WTC11 (cell line): ENCODE measurements at regions not wholly inside any gene's neighbourhood (a gene's known extent, or its start where the extent isn't known, plus 50 kb on each side); places are given as distances from the start of the nearest gene placed in this dataset.

Source experiments
- NR3C1 ChIP-seq: sonication (generic); formaldehyde crosslinking; conservative IDR thresholded peaks from 2 replicates; pipeline ENCODE4 v1.8.1; 2023; ENCODE audit warnings: low read depth, mild to moderate bottlenecking, missing genetic modification reagents
- OVOL2 ChIP-seq: fragments of 250-450 bp; sonication (Bioruptor Pico); IDR thresholded peaks from 2 replicates; pipeline ENCODE4 v1.9.0; 2021; ENCODE audit warnings: mild to moderate bottlenecking, borderline replicate concordance
- TEAD1 ChIP-seq: sonication (generic); formaldehyde crosslinking; IDR thresholded peaks from 2 replicates; pipeline ENCODE4 v1.8.0; 2022; ENCODE audit warnings: mild to moderate bottlenecking, missing genetic modification reagents
- TF ChIP-seq, protein P1 (sequence below): sonication (generic); formaldehyde crosslinking; IDR thresholded peaks from 2 replicates; pipeline ENCODE4 v1.8.1; 2023; ENCODE audit warnings: mild to moderate bottlenecking, missing genetic modification reagents, moderate library complexity
- TF ChIP-seq, protein P2 (sequence below): fragments of 200-600 bp; IDR thresholded peaks from 2 replicates; pipeline ENCODE4 v1.8.0; 2022; ENCODE audit warnings: antibody characterized with exemption

DNA sequence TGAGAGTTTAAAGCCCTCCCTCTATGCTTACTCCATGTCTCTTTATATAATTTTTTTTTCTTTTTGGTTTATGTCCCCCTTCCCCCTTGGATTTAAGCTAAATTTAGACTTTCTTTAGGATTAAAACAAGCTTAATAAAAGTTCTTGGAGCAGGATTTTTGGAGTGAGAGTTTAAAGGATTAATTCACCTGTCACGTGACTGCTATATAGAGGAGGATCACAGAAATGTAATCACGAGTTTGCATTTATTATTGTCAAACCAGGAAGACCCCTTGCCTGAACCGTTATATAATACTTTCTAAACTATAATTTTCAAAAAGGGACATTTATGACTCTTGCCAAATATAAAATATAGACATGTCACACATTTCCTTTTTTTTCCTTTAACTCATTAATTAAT lies 78.1 kb upstream of the IMMP2L start:
- no peak for TF ChIP-seq TEAD1 (CRISPR knock-in tag)
- TF ChIP-seq, protein P1, sequence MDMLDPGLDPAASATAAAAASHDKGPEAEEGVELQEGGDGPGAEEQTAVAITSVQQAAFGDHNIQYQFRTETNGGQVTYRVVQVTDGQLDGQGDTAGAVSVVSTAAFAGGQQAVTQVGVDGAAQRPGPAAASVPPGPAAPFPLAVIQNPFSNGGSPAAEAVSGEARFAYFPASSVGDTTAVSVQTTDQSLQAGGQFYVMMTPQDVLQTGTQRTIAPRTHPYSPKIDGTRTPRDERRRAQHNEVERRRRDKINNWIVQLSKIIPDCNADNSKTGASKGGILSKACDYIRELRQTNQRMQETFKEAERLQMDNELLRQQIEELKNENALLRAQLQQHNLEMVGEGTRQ = no peak
- TF ChIP-seq NR3C1 (CRISPR knock-in tag) = no peak
- TF ChIP-seq, protein P2, sequence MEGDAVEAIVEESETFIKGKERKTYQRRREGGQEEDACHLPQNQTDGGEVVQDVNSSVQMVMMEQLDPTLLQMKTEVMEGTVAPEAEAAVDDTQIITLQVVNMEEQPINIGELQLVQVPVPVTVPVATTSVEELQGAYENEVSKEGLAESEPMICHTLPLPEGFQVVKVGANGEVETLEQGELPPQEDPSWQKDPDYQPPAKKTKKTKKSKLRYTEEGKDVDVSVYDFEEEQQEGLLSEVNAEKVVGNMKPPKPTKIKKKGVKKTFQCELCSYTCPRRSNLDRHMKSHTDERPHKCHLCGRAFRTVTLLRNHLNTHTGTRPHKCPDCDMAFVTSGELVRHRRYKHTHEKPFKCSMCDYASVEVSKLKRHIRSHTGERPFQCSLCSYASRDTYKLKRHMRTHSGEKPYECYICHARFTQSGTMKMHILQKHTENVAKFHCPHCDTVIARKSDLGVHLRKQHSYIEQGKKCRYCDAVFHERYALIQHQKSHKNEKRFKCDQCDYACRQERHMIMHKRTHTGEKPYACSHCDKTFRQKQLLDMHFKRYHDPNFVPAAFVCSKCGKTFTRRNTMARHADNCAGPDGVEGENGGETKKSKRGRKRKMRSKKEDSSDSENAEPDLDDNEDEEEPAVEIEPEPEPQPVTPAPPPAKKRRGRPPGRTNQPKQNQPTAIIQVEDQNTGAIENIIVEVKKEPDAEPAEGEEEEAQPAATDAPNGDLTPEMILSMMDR = no peak
- TF ChIP-seq OVOL2 (CRISPR knock-in tag) = no peak
